SU-DHL-6 (cell line): ENCODE measurements at regions not wholly inside any gene's neighbourhood (a gene's known extent, or its start where the extent isn't known, plus 50 kb on each side); places are given as distances from the start of the nearest gene placed in this dataset.

Experiments
- CTCF ChIP-seq: fragments of 200-600 bp; sonication (generic); IDR thresholded peaks from one replicate; pipeline ENCODE4 v1.5.1; 2017; ENCODE audit warnings: antibody characterized with exemption, mild to moderate bottlenecking, low read length, moderate library complexity; ENCODE audit not compliant: insufficient read depth, poor library complexity, severe bottlenecking
- EZH2phosphoT487 ChIP-seq: fragments of 200-600 bp; sonication (generic), shearing (Covaris generic); conservative IDR thresholded peaks from 2 replicates; pipeline ENCODE4 v1.6.1; 2018; ENCODE audit warnings: mild to moderate bottlenecking, antibody characterized with exemption, low read length, moderate library complexity, mixed read lengths

- TF ChIP-seq EZH2phosphoT487, result no peak
- no peak for TF ChIP-seq CTCF
Measured at GRCh38 chr11:119529936-119530335, 107.0 kb upstream of the THY1 start.
